ENCODE measurements at regions not wholly inside any gene's neighbourhood (a gene's known extent, or its start where the extent isn't known, plus 50 kb on each side); places are given as distances from the start of the nearest gene placed in this dataset.

GRCh38 chr6:21710216-21710615 is 116.7 kb downstream of the SOX4 start:
- TF ChIP-seq POLR2A (IDR thresholded peaks at IDR 0.05; ENCODE audit: low read depth, low read length) (no peak), POLR2AphosphoS5 (IDR thresholded peaks at IDR 0.05; ENCODE audit: insufficient read depth, low read depth, low read length) (no peak)
- H3K9ac ChIP-seq (replicated peaks; ENCODE audit: extremely low read depth, insufficient read depth, low read length), result no peak overlapping the region
- DNase-seq (ENCODE audit: low read depth, low spot score) (peak; percentile 24), FAIRE-seq (no peak)
- no TSS peak for BruUV-seq (replicated peaks)
- H3K9me1 ChIP-seq (replicated peaks; ENCODE audit: control insufficient read depth, extremely low read depth, insufficient read depth, low read length), result peaks cover 3% of the 10 kb centered on the region
- no peak overlapping the region for H3K4me3 ChIP-seq (replicated peaks in 1 of 3; ENCODE audit: insufficient read depth in 1 of 3, low read depth in 1 of 3, low read length in 3 of 3)
- POLR2A ChIA-PET, result no interaction called here
- H2AFZ ChIP-seq (ENCODE audit: low read depth, low read length), result no peak overlapping the region
- dilution Hi-C loops (cut with MboI; ENCODE audit: extremely low pct_ligation_motif_present, low sequenced_read_pairs) (no loop called here), intact Hi-C loops (cut with micrococcal nuclease) (no loop called here)
- H3K4me1 ChIP-seq (ENCODE audit: control insufficient read depth, extremely low read depth, insufficient read depth, low read length), result peaks cover 22% of the 10 kb centered on the region
- peak overlapping the region; percentile 18 for H3K4me2 ChIP-seq (ENCODE audit: insufficient read depth, low read length)
- H3K9me3 ChIP-seq (replicated peaks; ENCODE audit: control insufficient read depth, insufficient read depth, low read length), result no peaks in the 10 kb centered on the region
- H4K20me1 ChIP-seq (replicated peaks; ENCODE audit: control insufficient read depth, extremely low read depth, insufficient read depth, low read length), result no peaks in the 10 kb centered on the region
- H3K79me2 ChIP-seq (ENCODE audit: control insufficient read depth, insufficient read depth, low read length), result peaks cover 30% of the 10 kb centered on the region
- H3K27ac ChIP-seq (ENCODE audit: insufficient read depth, low read depth, low read length), result no peak overlapping the region
- no peaks in the 10 kb centered on the region for H3K36me3 ChIP-seq (ENCODE audit: control insufficient read depth in 2 of 2, extremely low read depth in 1 of 2, insufficient read depth in 2 of 2, low read length in 2 of 2)
- H3K27me3 ChIP-seq (ENCODE audit: control insufficient read depth in 2 of 2, insufficient read depth in 2 of 2, low read length in 2 of 2), result no peaks in the 10 kb centered on the region
- CTCF ChIA-PET, result no interaction called here

- BruUV-seq (replicated peaks), result no TSS peak
- intact Hi-C loops (cut with micrococcal nuclease), result no loop called here
- H3K79me2 ChIP-seq (ENCODE audit: control insufficient read depth, insufficient read depth, low read length), result peaks cover 28% of the 10 kb centered on the region
Measured at GRCh38 chr6:21710908-21711627, 117.5 kb downstream of the SOX4 start.

More at GRCh38 chr6:21710908-21711627, 117.5 kb downstream of the SOX4 start:
- Histone ChIP-seq H3K4me2 (ENCODE audit: insufficient read depth, low read length) (no peak overlapping the region), H2AFZ (ENCODE audit: low read depth, low read length) (no peak overlapping the region), H3K4me1 (ENCODE audit: control insufficient read depth, extremely low read depth, insufficient read depth, low read length) (peaks cover 22% of the 10 kb centered on the region), H3K9me3 (replicated peaks; ENCODE audit: control insufficient read depth, insufficient read depth, low read length) (no peaks in the 10 kb centered on the region), H3K4me3 (replicated peaks in 1 of 3; ENCODE audit: insufficient read depth in 1 of 3, low read depth in 1 of 3, low read length in 3 of 3) (no peak overlapping the region), H3K9me1 (replicated peaks; ENCODE audit: control insufficient read depth, extremely low read depth, insufficient read depth, low read length) (peaks cover 1% of the 10 kb centered on the region), H3K36me3 (ENCODE audit: control insufficient read depth in 2 of 2, extremely low read depth in 1 of 2, insufficient read depth in 2 of 2, low read length in 2 of 2) (no peaks in the 10 kb centered on the region), H3K27me3 (ENCODE audit: control insufficient read depth in 2 of 2, insufficient read depth in 2 of 2, low read length in 2 of 2) (no peaks in the 10 kb centered on the region), H4K20me1 (replicated peaks; ENCODE audit: control insufficient read depth, extremely low read depth, insufficient read depth, low read length) (no peaks in the 10 kb centered on the region), H3K27ac (ENCODE audit: insufficient read depth, low read depth, low read length) (no peak overlapping the region), H3K9ac (replicated peaks; ENCODE audit: extremely low read depth, insufficient read depth, low read length) (no peak overlapping the region)
- dilution Hi-C loops (cut with MboI; ENCODE audit: extremely low pct_ligation_motif_present, low sequenced_read_pairs), result no loop called here
- FAIRE-seq, result no peak
- DNase-seq (ENCODE audit: low read depth, low spot score), result no peak
- ChIA-PET POLR2A (no interaction called here), CTCF (no interaction called here)
- TF ChIP-seq MYC (IDR thresholded peaks at IDR 0.05; ENCODE audit: low read depth, low read length) (no peak), POLR2AphosphoS5 (IDR thresholded peaks at IDR 0.05; ENCODE audit: insufficient read depth, low read depth, low read length) (no peak), MAX (IDR thresholded peaks at IDR 0.05; ENCODE audit: insufficient read depth, insufficient read length) (no peak), POLR2A (IDR thresholded peaks at IDR 0.05; ENCODE audit: low read depth, low read length) (no peak), GATA2 (IDR thresholded peaks at IDR 0.05; ENCODE audit: insufficient read depth, insufficient read length, low read depth, low read length) (no peak), JUN (IDR thresholded peaks at IDR 0.05; ENCODE audit: borderline replicate concordance, insufficient read depth, insufficient read length, low read depth) (no peak), FOS (IDR thresholded peaks at IDR 0.05; ENCODE audit: borderline replicate concordance, insufficient read depth, low read length) (no peak), EZH2 (IDR thresholded peaks at IDR 0.05; ENCODE audit: borderline replicate concordance, low read depth, low read length, severe bottlenecking) (no peak), CTCF (IDR thresholded peaks at IDR 0.05; ENCODE audit: extremely low read depth in 1 of 2, insufficient read depth in 1 of 2, low read depth in 1 of 2, low read length in 2 of 2) (no peak)

Data from endothelial cell of umbilical vein (primary cell).